Activated CD8-positive, alpha-beta memory T cell treated with anti-CD3 and anti-CD28 coated beads, Interleukin-2, amount 50 U/mL, for 4 hours (primary cell): ENCODE measurements at regions not wholly inside any gene's neighbourhood (a gene's known extent, or its start where the extent isn't known, plus 50 kb on each side); places are given as distances from the start of the nearest gene placed in this dataset.

ENCODE experiments used
- DNase-seq: peaks from one replicate; pipeline ENCODE4 v3.0.0-alpha.2; 2020

- no peak for DNase-seq
Observed at GRCh38 chr10:60465801-60466200, 76.1 kb upstream of the ANK3 start.

GRCh38 chr10:60464659-60465058 lies 75.0 kb upstream of the ANK3 start:
- no peak for DNase-seq

- DNase-seq, result no peak
Observed at GRCh38 chr10:60463746-60464145, 74.1 kb upstream of the ANK3 start.

- no peak for DNase-seq
Observed at GRCh38 chr10:60461688-60462087, 72.0 kb upstream of the ANK3 start.

DNA sequence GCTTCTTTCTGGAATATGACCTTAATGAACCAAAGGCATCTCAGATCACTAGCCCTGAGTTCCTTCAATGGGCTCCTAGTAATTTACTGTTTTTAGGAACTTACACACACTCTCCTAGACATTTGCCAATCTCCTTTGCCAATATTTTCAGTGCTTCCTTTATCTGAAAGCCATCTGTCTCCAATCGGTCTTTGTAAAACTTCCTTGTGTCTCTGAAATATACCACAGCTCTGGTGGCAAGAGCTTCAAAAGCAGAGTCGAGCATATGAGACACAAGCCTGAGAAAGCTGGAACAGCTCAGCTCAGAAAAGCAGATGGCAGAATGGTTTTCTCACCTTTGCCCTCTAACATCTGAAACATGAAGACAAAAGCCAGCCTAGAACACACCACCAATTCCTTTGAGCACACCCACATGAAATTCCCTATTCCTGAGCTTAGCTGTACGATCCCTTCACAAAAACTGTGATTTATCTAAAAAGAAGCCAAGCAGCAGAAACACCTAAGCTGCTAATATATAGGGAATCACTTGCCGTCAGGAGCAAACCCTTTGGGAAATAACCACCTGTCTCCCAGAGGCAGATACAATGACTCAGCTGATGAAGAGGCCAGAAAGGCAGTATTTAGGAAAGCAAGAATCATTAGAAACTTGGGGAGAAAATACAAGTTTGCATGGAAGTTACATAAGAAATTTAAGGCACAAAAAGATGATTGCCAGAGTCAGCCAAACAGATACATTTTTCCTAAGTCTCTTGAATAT lies 70.2 kb upstream of the ANK3 start:
- no peak for DNase-seq

GRCh38 chr10:60456053-60456452 lies 66.4 kb upstream of the ANK3 start:
- DNase-seq, result no peak

DNA sequence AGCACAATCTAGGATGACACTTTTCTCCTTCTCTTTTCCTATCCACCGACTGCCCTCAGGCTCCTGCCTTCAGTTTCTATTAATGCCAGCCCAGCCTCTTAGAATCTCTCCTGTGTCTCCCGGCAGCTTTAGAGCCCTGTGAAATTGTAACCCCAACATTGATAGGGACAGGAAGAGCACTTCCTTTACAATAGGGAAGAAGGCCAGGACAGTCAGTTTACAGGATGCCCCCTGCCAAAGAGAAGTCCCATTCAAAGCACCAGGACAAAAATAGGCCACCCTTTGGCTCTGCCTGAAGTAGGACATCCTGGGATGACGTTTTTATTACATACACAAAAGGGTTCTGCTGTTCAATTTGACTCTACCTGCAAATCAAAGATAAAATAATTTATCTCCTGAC lies 64.7 kb upstream of the ANK3 start:
- DNase-seq, result no peak

- no peak for DNase-seq
Observed at GRCh38 chr10:60453036-60453435, 63.4 kb upstream of the ANK3 start.

- no peak for DNase-seq
Observed at GRCh38 chr10:60450291-60450690, 60.6 kb upstream of the ANK3 start.

DNA sequence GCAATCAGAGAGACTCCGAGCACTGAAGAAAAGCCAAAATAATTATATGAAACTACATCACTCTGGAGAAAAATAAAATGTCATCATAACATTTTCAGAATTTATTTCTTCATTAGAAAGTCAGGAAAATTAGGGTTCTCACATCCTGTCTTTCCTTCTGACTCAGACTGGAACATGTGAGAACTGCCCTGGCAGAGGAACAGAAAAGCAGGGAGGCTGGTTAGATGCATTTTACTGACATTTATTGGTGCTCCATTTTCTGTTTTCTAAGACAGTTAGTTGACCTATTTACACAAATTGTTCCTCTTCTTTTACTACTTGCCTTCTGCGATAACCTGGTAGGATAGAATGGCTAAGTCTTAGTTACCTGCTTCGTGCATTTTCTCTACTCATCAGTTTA lies 58.6 kb upstream of the ANK3 start:
- DNase-seq, result no peak

GRCh38 chr10:60446851-60447250 lies 57.2 kb upstream of the ANK3 start:
- no peak for DNase-seq

DNA sequence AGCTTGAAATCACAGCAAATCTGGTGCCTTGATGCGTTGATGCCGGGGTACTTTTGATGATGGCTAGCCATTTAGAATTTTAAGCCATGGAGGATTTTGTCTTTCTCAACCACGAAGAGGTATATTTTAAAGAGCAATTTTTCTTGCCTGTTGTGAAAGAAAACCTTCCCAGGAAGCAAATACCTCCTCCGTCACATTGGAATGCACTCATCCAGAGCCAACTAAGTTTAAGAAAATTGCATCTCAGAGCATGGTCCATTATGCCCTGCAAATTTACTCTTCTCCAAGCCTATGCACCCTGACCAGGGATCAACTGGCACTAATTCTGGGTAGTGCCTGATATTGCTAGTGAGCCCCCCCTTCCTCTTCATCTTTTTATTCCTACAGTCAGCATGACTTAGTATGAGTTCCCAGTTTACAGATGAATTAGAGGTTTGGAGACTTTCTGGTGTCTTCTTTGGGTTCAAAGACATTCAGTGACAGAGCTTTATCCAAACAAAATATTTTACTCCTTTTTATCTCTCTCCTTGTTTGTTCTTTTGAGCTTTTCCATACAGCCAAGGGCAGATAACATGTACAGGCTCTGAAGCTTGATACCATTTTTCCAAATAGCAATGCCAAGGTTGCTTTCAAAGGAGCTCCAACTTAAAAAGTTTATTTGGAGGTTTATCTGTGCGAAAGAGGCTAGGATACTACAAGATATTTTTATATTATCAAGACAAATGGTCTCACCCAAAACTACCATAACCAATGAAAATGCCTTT lies 56.6 kb upstream of the ANK3 start:
- no peak for DNase-seq

DNA sequence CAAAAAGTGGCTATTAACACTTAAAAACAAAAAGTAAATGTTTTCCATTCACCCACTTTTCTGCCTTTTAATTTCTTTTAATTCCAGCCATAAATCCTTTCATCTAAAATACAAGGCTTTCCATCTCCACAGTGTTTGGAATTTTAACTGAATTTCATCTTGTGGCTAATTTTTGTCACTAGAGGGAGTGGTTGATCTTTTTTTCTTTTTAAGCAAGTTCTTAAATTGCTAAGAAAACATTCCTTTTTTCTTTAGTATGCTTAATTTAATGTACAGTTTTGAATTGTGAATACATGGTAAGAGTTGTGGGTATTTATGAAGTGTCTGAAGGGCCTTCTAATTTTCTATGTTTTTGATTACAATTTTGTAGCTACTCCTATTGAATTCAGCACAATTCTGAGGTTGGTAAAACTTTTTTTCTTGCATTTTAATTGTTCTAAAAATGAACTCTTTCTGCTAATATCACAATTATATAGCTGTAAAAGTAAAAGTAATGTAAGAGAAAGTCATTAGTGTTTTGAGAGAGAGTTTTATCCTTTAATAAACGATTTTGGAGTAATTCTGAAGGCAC lies 54.9 kb upstream of the ANK3 start:
- no peak for DNase-seq

DNA sequence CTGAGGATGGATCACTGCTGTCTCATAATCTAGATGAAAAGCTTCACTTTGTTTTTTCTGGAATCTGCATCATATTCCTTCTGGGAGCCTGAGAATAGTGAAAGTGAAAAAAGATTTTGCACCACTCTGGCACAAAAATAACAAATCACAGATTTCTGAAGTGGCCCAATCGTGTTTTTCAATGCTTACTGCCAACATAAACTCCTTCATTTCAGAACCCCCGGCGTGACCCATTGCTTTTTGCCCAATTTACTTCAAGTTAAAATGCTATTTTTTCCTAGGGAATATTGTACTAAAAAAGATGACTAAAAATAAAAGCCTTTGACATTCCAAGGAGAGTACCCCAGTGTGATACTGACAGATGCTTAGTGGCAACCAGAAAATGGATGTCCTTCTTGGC lies 53.7 kb upstream of the ANK3 start:
- no peak for DNase-seq

- DNase-seq, result no peak
Observed at GRCh38 chr10:60441515-60441914, 51.8 kb upstream of the ANK3 start.

DNA sequence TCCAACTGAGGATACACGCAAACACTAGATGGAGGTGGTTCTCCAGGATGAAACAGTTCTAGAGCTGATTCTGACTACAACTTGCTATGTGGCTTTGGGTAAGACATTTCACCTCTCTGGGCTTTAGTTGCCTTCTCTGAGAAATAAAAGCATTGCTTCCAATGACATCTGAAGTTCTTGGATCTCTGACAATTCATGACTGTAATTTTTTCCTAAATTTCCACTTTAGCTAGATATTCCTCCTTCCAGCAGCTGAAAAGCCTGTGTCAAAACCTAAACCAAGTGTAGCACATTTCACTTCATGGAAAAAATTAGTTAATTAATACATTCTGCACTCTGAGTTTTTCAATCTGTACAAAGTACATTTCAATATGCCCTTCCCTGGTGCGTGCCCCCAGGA lies 50.0 kb upstream of the ANK3 start:
- no peak for DNase-seq
